Activated B cell treated with CpG ODN at 0.5 μM for 24 hours (primary cell): ENCODE measurements at regions not wholly inside any gene's neighbourhood (a gene's known extent, or its start where the extent isn't known, plus 50 kb on each side); places are given as distances from the start of the nearest gene placed in this dataset.
"Not testable (repeated sequence)": the region's sequence is repeated elsewhere in the genome, so short reads cannot be mapped to it uniquely, and the experiment has no call there.

Experiments
- ATAC-seq: fragments of 200-7000 bp; cut with Tn5 transposase; one replicate; pipeline ENCODE4 v1.10.0; 2021; ENCODE audit warnings: low read depth, mild to moderate bottlenecking, moderate library complexity
- CTCF ChIA-PET: fragments of 350-600 bp; sonication (Branson Sonifier 250); formaldehyde crosslinking; loops from one replicate; lab custom pipeline; 2021; ENCODE audit warnings: antibody characterized with exemption; lab: Charles Lee
- POLR2A ChIA-PET: fragments of 350-600 bp; sonication (Branson Sonifier 250); formaldehyde crosslinking; loops from one replicate; lab custom pipeline; 2021; ENCODE audit warnings: antibody characterized with exemption; lab: Charles Lee
- DNase-seq: peaks from one replicate; pipeline ENCODE4 v3.0.0; 2022
- H3K27ac Mint-ChIP-seq: one replicate; pipeline ENCODE4 v1.8.0; 2020; ENCODE audit warnings: mixed read lengths
- H3K27me3 Mint-ChIP-seq: one replicate; pipeline ENCODE4 v1.8.0; 2021; ENCODE audit warnings: mixed read lengths
- H3K36me3 Mint-ChIP-seq: one replicate; pipeline ENCODE4 v1.8.0; 2021; ENCODE audit warnings: low read depth, mixed read lengths
- H3K4me1 Mint-ChIP-seq: one replicate; pipeline ENCODE4 v1.8.0; 2021; ENCODE audit warnings: mixed read lengths
- H3K4me3 Mint-ChIP-seq: one replicate; pipeline ENCODE4 v1.8.0; 2020; ENCODE audit warnings: mild to moderate bottlenecking, mixed read lengths
- H3K9me3 Mint-ChIP-seq: one replicate; pipeline ENCODE4 v1.8.0; 2020; ENCODE audit warnings: mixed read lengths
- CTCF ChIP-seq: fragments of 200-600 bp; IDR thresholded peaks from one replicate; pipeline ENCODE4 v1.8.0; 2022; ENCODE audit warnings: antibody characterized with exemption, mild to moderate bottlenecking
- intact Hi-C: fragments of 100-400 bp; cut with micrococcal nuclease; formaldehyde crosslinking; loops from one replicate; pipeline ENCODE4 v1.15.1; 2024

DNA sequence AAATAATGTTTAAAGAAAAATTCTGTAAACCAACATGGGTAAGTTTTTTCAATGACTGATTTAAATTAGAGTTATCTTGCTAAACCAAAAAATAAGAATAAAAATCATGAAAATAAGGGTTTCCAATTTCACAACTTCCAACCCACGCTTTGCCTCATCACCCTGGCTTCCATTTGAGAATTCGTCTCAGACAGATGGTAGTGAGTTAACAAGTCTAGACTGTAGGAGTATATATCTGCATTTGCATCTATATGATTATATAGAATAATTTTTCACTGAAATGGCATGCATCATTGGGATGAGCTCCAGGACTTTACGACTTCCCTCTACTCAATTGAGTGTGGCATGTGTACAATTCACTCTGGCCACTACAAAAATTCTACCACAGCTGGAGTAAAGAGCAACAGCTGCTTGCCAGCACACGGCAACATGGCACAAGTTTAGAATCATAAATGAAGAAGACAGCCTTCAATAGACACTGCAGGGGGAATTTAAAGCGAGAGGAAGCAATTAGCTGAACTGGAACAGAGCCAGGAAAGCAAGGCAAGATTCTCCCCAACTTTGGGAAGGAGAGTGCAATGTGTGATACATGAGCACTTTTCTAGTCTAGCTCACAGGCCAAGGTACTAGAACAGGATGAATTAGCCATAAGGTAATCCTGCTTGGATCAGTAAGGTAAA is 1673.5 kb upstream of the CELF4 start:
- H3K9me3 Mint-ChIP-seq: no peaks in the 10 kb centered on the region
- POLR2A ChIA-PET: no interaction called here
- intact Hi-C loops: loop anchor here (10.0 kb wide), 1 partner anchor 64 kb away; no protein-coding TSS in a partner anchor
- no peak for ATAC-seq
- no peak for TF ChIP-seq CTCF
- no peak overlapping the region for H3K27ac Mint-ChIP-seq
- CTCF ChIA-PET: no interaction called here
- no peaks in the 10 kb centered on the region for H3K36me3 Mint-ChIP-seq
- H3K4me1 Mint-ChIP-seq: no peaks in the 10 kb centered on the region
- DNase-seq: no peak
- no peaks in the 10 kb centered on the region for H3K27me3 Mint-ChIP-seq
- no peak overlapping the region for H3K4me3 Mint-ChIP-seq

DNA sequence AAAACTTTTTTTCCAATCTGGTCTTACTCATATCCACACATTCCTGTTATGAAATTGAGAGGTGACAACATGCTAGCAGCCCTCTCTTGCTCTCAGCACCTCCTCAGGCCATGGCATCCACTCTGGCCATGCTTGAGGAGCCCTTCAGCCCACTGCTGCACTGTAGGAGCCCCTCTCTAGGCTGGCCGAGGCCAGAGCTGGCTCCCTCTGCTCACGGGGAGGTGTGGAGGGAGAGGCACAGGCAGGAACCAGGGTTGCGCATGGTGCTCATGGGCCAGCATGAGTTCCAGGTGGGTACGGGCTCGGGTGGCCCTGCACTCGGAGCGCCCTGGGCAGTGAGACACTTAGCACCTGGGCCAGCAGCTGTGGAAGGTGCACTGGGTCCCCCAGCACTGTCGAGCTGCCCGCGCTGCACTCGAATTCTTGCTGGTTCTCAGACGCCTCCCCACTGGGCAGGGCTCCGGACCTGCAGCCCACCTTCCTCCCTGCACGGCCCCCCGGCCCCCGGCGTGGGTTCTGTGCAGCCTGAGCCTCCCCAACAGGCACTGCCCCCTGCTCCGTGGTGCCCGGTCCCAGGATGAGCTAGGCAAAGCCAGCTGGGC is 1669.6 kb upstream of the CELF4 start:
- Mint-ChIP-seq H3K27me3 (no peaks in the 10 kb centered on the region), H3K4me3 (no peak overlapping the region), H3K36me3 (no peaks in the 10 kb centered on the region), H3K9me3 (no peaks in the 10 kb centered on the region), H3K4me1 (no peaks in the 10 kb centered on the region), H3K27ac (no peak overlapping the region)
- POLR2A ChIA-PET: no interaction called here
- no peak for TF ChIP-seq CTCF
- CTCF ChIA-PET: no interaction called here
- DNase-seq (no peak), ATAC-seq (no peak)
- intact Hi-C loops: loop anchor here (10.0 kb wide), 1 partner anchor 60 kb away; no protein-coding TSS in a partner anchor

GRCh38 chr18:39232937-39233336 is 1667.3 kb upstream of the CELF4 start:
- no peak for DNase-seq
- no peaks in the 10 kb centered on the region for H3K27me3 Mint-ChIP-seq

DNA sequence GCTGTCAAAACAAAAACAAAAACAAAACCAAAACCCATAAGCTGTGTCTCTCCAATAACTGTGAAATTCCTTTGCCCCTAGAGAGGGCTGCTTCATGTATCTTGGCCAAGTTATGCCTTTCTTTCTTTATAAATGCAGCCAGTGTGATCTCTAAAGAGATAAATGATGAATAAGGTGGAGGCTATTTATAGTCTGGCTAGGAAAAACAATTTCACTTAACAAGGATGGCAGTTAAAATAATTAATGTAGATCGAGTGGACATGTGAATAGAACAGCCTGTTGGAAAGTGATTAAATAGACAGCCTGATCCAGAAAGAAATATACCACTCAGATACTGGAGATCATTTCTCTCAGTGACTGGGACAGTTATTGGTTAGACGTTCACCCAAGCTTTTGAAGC is 1666.9 kb upstream of the CELF4 start:
- TF ChIP-seq CTCF: no peak
- Mint-ChIP-seq H3K36me3 (no peaks in the 10 kb centered on the region), H3K9me3 (no peaks in the 10 kb centered on the region), H3K4me1 (no peaks in the 10 kb centered on the region), H3K4me3 (no peak overlapping the region), H3K27me3 (no peaks in the 10 kb centered on the region), H3K27ac (no peak overlapping the region)
- intact Hi-C loops: loop anchor here (10.0 kb wide), 1 partner anchor 58 kb away; no protein-coding TSS in a partner anchor
- ChIA-PET POLR2A (no interaction called here), CTCF (no interaction called here)
- ATAC-seq: no peak
- DNase-seq: no peak

More at GRCh38 chr18:39232937-39233336, 1667.3 kb upstream of the CELF4 start:
- H3K9me3 Mint-ChIP-seq: no peaks in the 10 kb centered on the region
- no peaks in the 10 kb centered on the region for H3K4me1 Mint-ChIP-seq
- POLR2A ChIA-PET: no interaction called here
- no peak for TF ChIP-seq CTCF
- ATAC-seq: no peak
- CTCF ChIA-PET: no interaction called here
- intact Hi-C loops: loop anchor here (10.0 kb wide), 1 partner anchor 58 kb away; no protein-coding TSS in a partner anchor
- H3K4me3 Mint-ChIP-seq: no peak overlapping the region
- H3K36me3 Mint-ChIP-seq: no peaks in the 10 kb centered on the region
- no peak overlapping the region for H3K27ac Mint-ChIP-seq

DNA sequence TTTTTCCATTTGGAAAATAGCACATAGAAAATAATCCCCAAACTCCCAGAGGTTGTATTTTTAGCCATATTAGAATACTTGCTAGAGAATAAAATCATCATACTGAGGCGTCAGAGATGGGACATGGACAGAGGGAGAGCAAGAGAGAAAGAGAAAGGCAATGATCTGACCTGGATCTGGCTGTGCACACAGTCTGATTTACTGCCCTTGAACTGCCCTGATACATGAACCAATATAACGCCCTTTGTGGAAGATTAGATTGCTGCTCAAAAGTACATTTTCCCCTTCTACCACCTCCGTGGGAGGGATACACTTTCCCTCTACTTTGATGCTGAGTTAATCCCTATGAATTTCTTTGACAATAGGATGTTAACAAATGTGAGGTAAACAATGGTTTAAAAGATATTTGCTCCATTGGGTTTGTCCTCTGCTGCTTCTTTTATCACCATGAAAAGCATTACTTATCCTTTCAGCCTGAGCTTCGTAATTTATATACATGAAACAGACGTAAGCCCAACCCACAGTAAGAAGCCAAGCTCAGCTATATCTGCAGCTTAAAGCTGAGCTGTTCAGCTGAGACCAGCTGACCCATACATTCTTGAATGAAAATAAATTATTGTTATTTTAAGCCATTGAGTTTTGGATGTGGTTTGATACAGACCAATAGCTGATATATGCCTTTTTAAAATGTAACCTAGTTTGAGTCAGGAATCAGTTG is 1664.6 kb upstream of the CELF4 start:
- no peak overlapping the region for H3K4me3 Mint-ChIP-seq
- intact Hi-C loops: loop anchor here (10.0 kb wide), 1 partner anchor 55 kb away; no protein-coding TSS in a partner anchor
- peaks cover 7% of the 10 kb centered on the region for H3K9me3 Mint-ChIP-seq
- CTCF ChIA-PET: no interaction called here
- H3K27me3 Mint-ChIP-seq: no peaks in the 10 kb centered on the region
- no peak for TF ChIP-seq CTCF
- DNase-seq (no peak), ATAC-seq (no peak)
- POLR2A ChIA-PET: no interaction called here
- H3K27ac Mint-ChIP-seq: no peak overlapping the region
- no peaks in the 10 kb centered on the region for H3K36me3 Mint-ChIP-seq
- no peaks in the 10 kb centered on the region for H3K4me1 Mint-ChIP-seq

- POLR2A ChIA-PET, intact Hi-C loops, H3K9me3 Mint-ChIP-seq, H3K4me3 Mint-ChIP-seq, H3K27me3 Mint-ChIP-seq, H3K27ac Mint-ChIP-seq, CTCF ChIA-PET, H3K36me3 Mint-ChIP-seq, ATAC-seq, H3K4me1 Mint-ChIP-seq, DNase-seq: not testable (repeated sequence)
Measured at GRCh38 chr18:39227769-39228168, 1662.2 kb upstream of the CELF4 start.
